BE2C (cell line): ENCODE measurements at regions not wholly inside any gene's neighbourhood (a gene's known extent, or its start where the extent isn't known, plus 50 kb on each side); places are given as distances from the start of the nearest gene placed in this dataset.
A peak's percentile ranks its signal among the peaks of the same experiment; 100 is the strongest.

ENCODE experiments used
- DNase-seq: peaks from one replicate; pipeline ENCODE4 v3.0.0-alpha.2; 2020
- H3K27me3 ChIP-seq: fragments of 250-450 bp; sonication (Bioruptor Pico); 2 replicates; pipeline ENCODE4 v1.5.1; 2020; ENCODE audit warnings: mild to moderate bottlenecking
- H3K36me3 ChIP-seq: fragments of 250-450 bp; sonication (Bioruptor Pico); 2 replicates; pipeline ENCODE4 v1.5.1; 2020; ENCODE audit warnings: mild to moderate bottlenecking
- H3K4me1 ChIP-seq: fragments of 250-450 bp; sonication (Bioruptor Pico); 2 replicates; pipeline ENCODE4 v1.5.1; 2020
- H3K4me3 ChIP-seq: 2 replicates; pipeline ENCODE4 v1.5.1; 2011; ENCODE audit warnings: low read depth, low read length
- H3K9me3 ChIP-seq: fragments of 250-450 bp; sonication (Bioruptor Pico); 2 replicates; pipeline ENCODE4 v1.5.1; 2020
- CTCF ChIP-seq: IDR thresholded peaks from 2 replicates; pipeline ENCODE4 v1.5.1; 2012; ENCODE audit warnings: mild to moderate bottlenecking, low read depth, low read length

GRCh38 chr21:23009360-23009759, 2011.2 kb downstream of the NCAM2 start:
- H3K4me1 ChIP-seq, result 0 out of 2 replicates have a peak, but pooled peaks cover 2% of the 10 kb centered on the region
- no peaks in the 10 kb centered on the region for H3K36me3 ChIP-seq
- H3K4me3 ChIP-seq, result peak overlapping the region; percentile 31
- H3K27me3 ChIP-seq, result no peaks in the 10 kb centered on the region
- H3K9me3 ChIP-seq, result no peaks in the 10 kb centered on the region
- TF ChIP-seq CTCF, result no peak
- no peak for DNase-seq

GRCh38 chr21:23014021-23014420, 2015.8 kb downstream of the NCAM2 start:
- H3K9me3 ChIP-seq, result no peaks in the 10 kb centered on the region
- TF ChIP-seq CTCF, result no peak
- H3K4me3 ChIP-seq, result no peak overlapping the region
- H3K36me3 ChIP-seq, result no peaks in the 10 kb centered on the region
- no peak for DNase-seq
- H3K4me1 ChIP-seq, result no peaks in the 10 kb centered on the region
- H3K27me3 ChIP-seq, result no peaks in the 10 kb centered on the region

- DNase-seq, result peak; percentile 53
Measured at GRCh38 chr21:23016617-23017016, 2018.4 kb downstream of the NCAM2 start.

GRCh38 chr21:23017989-23018388, 2019.8 kb downstream of the NCAM2 start:
- Histone ChIP-seq H3K27me3 (no peaks in the 10 kb centered on the region), H3K9me3 (no peaks in the 10 kb centered on the region), H3K4me3 (no peak overlapping the region), H3K4me1 (no peaks in the 10 kb centered on the region), H3K36me3 (no peaks in the 10 kb centered on the region)
- TF ChIP-seq CTCF, result no peak
- no peak for DNase-seq

More at GRCh38 chr21:23016617-23017016, 2018.4 kb downstream of the NCAM2 start:
- Histone ChIP-seq H3K4me3 (no peak overlapping the region), H3K4me1 (no peaks in the 10 kb centered on the region), H3K9me3 (no peaks in the 10 kb centered on the region), H3K36me3 (no peaks in the 10 kb centered on the region), H3K27me3 (no peaks in the 10 kb centered on the region)
- TF ChIP-seq CTCF, result peak; percentile 79

GRCh38 chr21:23020969-23021368, 2022.8 kb downstream of the NCAM2 start:
- no peaks in the 10 kb centered on the region for H3K4me1 ChIP-seq
- DNase-seq, result no peak
- no peak for TF ChIP-seq CTCF
- no peaks in the 10 kb centered on the region for H3K36me3 ChIP-seq
- no peaks in the 10 kb centered on the region for H3K9me3 ChIP-seq
- H3K27me3 ChIP-seq, result no peaks in the 10 kb centered on the region
- no peak overlapping the region for H3K4me3 ChIP-seq

- Histone ChIP-seq H3K4me3 (no peak overlapping the region), H3K4me1 (no peaks in the 10 kb centered on the region), H3K27me3 (no peaks in the 10 kb centered on the region), H3K9me3 (no peaks in the 10 kb centered on the region), H3K36me3 (no peaks in the 10 kb centered on the region)
- no peak for DNase-seq
- TF ChIP-seq CTCF, result no peak
Measured at GRCh38 chr21:23021481-23021880, 2023.3 kb downstream of the NCAM2 start.
